ENCODE measurements at regions not wholly inside any gene's neighbourhood (a gene's known extent, or its start where the extent isn't known, plus 50 kb on each side); places are given as distances from the start of the nearest gene placed in this dataset.

DNA sequence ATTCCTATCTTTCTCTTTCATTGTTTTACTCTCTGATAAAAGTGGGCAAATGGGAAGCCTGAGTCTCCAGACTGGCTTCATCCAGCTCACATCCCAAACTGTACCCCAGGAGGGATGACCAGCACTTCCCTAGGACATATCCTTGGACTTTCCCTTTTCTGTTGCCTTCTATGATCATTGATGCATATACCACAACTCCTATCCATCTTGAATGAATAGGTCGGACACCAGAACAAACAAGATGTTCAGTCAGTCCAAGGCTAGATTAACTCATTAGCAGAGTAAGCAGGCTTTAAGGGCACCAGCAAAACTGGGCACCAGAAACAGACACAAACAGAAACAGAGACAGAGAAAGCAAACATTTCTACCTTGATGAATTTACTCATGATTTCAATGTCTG, 159.1 kb upstream of the RGMB start:
- in situ Hi-C loops (cut with HindIII; ENCODE audit: low pct_unique_long_range_greater_than_20kb, low sequenced_read_pairs), result no loop called here
- DNase-seq (ENCODE audit: low read depth), result no peak

DNA sequence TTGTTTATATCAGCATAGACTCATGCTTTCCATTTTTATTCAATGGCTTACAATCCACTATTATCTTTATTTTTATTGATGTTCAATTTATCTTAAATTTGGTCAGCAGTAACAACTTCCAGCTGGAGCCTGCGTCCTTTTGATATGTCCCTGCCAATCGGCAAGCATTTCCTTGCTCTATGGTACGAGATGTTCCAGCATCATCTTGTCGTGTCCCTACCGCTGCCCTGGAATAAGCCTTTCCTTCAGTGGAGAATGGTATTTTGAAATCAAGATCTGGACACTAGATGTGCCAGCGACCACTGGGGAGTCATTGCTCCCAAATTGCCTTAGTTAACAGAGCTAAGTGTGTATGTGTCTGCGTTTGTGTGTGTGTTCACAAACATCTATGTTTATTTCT, 151.6 kb upstream of the RGMB start:
- DNase-seq (ENCODE audit: low read depth), result no peak
- in situ Hi-C loops (cut with HindIII; ENCODE audit: low pct_unique_long_range_greater_than_20kb, low sequenced_read_pairs), result no loop called here

DNA sequence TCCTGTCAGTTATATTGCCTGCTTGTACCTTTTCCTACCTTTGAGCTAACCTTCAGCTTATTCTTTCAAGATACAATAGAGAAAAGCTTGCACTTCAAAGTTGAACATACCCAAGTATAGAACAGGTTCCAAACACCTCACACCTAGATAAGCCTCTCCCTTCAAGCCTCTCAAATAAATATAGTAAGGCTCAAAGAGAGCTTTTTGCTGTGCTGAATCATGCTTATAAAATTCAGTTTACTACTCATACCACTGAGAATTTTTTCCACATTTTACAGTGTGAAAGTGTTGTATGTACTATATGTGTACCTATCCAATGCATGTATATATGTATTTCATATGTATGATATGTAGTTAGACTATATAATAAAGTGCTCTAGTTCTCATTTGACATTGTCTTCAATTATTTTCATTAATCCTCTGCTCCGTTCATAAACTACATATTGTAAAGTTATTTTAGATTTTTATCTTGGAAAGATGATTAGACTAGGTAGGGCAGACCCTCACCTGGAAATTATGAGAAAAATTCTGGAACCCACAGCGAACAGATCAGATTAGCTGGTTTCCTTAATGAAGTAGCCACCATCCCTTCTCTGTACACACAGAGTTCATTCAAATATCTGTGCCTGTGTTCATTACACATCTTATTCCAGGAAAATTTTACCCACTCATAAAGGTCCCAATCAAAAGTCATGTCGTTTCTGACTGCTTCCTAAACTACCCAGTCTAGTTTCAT, 149.2 kb upstream of the RGMB start:
- in situ Hi-C loops (cut with HindIII; ENCODE audit: low pct_unique_long_range_greater_than_20kb, low sequenced_read_pairs), result no loop called here
- no peak for DNase-seq (ENCODE audit: low read depth)

DNA sequence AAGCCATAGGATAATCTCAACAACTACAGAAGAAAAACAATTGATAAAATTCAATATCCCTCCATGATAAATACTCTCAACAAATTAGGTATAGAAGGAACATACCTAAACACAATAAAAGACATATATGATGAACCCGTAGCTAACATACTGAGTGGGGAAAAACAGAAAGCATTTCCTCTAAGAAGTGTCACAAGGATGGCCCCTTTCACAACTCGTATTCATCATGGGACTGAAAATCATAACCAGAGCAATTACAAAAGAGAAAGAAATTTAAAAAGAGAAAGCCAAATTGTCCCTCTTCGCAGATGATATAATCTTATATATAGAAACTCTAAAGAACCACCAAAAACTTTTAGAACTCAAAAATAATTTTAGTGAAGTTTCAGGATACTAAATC, 146.3 kb upstream of the RGMB start:
- in situ Hi-C loops (cut with HindIII; ENCODE audit: low pct_unique_long_range_greater_than_20kb, low sequenced_read_pairs), result no loop called here
- DNase-seq (ENCODE audit: low read depth), result no peak

DNA sequence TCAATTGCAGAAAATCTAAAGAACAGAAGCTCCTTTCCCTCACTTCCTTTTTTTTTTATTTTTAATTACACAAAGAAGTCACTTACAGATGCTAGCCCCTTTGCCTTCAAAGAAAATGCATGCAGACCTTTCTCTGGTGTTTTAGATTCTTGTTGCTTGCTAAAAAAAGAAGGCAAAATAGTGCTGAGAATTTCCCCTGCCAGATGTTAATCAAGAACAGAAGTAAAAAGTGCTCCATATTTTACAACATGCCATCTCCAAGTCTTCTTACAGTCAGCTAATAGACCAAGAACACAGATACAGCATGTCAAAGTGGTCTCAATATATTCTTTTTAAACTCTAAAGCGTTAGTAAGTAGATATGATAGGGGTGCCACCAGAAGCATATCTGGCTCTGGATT, 142.8 kb upstream of the RGMB start:
- in situ Hi-C loops (cut with HindIII; ENCODE audit: low pct_unique_long_range_greater_than_20kb, low sequenced_read_pairs), result no loop called here
- no peak for DNase-seq (ENCODE audit: low read depth)

DNA sequence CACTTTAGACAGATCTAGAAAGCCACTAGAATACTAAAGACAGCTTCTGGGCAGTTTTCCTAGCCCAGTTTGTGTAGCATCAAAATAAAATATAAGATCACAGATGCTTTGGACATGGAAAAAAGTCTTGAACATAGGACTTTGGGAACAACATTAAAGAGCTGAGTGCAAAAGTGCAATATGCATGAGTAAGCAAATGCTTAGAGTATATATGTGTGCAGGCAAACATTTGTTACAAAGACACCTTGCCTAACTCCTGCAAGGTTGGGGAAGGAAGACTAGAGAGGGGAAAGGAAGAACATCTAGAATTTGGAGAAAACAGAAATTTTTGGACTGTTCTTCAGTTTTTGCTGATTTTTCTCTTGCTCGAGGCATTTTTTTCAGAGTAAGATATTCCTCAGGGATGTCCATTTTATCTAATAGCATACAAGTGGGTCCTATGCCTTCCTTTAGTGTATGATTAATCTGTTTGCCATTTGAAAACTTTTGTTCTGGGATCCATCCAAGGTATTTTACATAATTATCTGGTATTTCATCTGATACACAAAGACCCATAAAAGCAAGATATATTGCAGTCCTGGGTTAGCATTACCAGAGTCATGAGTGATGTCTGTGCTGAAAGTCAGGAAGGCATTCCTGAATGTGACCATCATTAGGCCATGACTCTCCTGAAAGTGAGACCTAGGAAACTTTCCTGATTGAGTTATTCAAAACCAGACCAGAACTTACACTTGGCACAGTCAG, 142.0 kb upstream of the RGMB start:
- in situ Hi-C loops (cut with HindIII; ENCODE audit: low pct_unique_long_range_greater_than_20kb, low sequenced_read_pairs), result no loop called here
- DNase-seq (ENCODE audit: low read depth), result peak; percentile 55

DNA sequence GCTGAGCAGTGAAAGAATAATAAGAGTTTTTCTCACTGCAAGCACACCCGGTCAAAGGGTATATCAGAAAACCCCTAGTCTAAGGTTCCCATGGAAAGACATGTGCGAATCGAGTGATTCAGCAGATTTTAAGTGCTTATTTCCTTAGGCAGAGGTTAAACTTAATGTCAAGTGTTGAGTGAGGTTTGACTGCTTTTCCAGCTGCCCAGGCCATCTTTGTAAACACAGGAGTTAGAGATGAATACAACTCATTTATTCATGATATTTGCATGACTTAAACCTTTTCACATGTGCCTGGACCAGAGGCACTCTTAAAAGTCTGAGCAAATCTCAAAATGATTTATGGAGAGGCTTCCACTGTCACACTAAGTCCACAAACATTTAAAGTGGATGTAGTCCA, 137.8 kb upstream of the RGMB start:
- in situ Hi-C loops (cut with HindIII; ENCODE audit: low pct_unique_long_range_greater_than_20kb, low sequenced_read_pairs), result no loop called here
- peak; percentile 57 for DNase-seq (ENCODE audit: low read depth)

DNA sequence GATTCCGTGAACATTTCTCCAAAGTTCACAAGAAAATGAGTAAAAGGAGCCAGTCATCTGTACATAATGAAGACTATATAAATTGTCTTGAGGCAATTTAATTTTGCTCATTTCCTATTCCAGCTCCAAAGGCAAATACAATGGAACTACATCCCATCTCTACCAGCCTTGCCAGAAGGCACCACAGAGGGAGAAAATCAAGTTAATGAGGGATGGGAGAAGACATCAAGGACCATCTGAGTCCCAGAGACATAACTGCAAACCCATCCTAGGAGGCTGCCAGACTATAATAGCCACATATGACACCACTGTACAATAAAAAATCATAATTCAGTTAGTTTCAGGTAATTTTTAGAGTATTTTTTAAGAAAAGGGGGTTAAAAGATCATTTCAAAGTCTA, 136.3 kb upstream of the RGMB start:
- DNase-seq (ENCODE audit: low read depth), result no peak
- in situ Hi-C loops (cut with HindIII; ENCODE audit: low pct_unique_long_range_greater_than_20kb, low sequenced_read_pairs), result no loop called here

DNA sequence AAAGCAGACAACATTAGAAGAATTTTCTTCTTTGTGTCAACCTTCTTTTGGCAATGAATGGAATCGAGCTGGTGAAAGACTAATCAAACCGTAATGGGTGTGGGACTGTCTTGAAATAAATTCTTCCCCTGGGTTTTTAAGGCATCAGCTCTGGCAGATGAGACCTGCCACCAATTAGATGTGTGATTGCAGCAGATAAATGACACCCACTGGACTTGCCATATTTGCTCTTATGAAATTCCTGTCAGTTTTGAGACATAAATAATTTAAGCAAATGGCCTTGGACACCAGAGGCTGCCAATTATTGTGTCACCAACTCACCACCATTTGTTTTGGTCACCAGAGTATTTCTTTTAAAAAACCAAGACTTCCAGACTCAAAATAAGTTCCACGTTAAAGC, 135.9 kb upstream of the RGMB start:
- no peak for DNase-seq (ENCODE audit: low read depth)
- in situ Hi-C loops (cut with HindIII; ENCODE audit: low pct_unique_long_range_greater_than_20kb, low sequenced_read_pairs), result no loop called here

DNA sequence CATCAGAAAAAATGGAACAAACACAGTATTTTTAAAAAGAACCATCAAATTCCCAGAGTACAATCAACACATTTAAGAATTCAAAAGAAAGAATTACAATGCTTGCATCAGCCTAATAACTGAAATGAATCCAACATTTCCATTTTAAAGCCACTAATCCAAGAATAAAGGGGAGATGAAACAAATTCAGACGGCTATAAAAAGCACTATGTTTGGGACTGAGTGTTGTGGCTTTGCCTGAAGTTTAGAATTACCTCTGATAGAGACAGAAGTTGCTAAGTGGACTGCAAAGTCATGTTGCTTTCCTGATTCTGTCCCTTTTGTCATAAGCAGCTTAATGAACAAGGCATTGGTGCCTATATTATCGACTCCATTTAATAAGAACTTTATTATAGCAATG, 135.4 kb upstream of the RGMB start:
- DNase-seq (ENCODE audit: low read depth), result no peak
- in situ Hi-C loops (cut with HindIII; ENCODE audit: low pct_unique_long_range_greater_than_20kb, low sequenced_read_pairs), result no loop called here

DNA sequence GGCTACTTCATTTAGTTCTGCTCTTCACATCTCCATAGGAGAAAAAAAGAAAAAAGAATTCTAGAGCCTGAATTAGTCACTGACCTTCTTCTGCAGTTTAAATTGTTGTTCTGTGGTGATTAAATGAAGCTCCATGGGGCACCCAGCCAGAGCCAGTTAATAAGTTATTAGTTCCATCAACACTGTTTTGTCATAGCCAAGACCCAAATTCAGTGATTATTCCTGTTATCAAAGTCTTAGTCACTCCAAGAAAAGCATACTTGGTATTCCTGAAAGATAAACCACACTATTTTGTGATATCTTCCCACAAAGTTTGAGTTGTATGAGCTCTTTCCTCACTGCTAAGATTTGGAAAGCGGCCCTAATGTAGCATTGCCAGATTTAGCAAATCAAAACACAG, 134.8 kb upstream of the RGMB start:
- DNase-seq (ENCODE audit: low read depth), result peak; percentile 76
- in situ Hi-C loops (cut with HindIII; ENCODE audit: low pct_unique_long_range_greater_than_20kb, low sequenced_read_pairs), result no loop called here

DNA sequence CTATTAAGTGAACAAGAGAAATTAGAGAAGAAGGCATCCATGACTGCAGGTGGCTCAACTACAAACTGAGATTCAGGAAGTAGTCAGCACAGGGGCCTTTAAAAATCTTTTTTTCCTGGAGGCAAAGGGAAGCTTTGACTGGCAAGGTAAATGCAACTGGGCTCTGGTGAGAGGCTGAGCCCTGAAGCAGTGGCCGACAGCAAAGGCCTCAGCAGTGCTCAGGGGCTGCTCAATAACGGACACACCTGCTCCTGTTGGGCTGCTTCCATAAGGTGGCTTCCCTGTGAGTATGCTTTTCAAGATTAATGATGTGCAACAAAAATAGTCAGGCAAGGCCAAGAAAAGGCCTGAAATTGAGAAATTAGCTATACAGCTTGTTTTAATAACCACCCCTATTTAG, 134.2 kb upstream of the RGMB start:
- no peak for DNase-seq (ENCODE audit: low read depth)

DNA sequence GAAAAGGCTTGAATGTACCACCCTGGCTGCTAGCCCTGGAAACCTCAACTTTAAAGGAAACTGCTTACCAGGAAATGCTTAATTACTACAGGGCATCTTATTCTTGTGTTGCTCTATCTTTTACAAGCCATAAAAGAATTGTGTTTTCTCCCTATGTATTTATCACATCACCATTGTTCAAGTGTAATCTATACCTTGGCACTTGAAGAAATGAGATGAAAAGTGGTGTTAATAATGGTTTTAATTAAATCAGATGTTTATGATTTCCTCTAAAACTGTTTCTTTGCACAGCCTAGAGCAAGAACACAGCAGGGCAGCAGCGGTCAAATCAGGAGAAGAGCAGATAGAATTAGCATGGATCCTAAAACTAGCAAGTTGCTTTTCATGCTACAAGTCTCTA, 131.8 kb upstream of the RGMB start:
- no peak for DNase-seq (ENCODE audit: low read depth)

More for the DNA sequence above, 134.2 kb upstream of the RGMB start:
- in situ Hi-C loops (cut with HindIII; ENCODE audit: low pct_unique_long_range_greater_than_20kb, low sequenced_read_pairs), result no loop called here

DNA sequence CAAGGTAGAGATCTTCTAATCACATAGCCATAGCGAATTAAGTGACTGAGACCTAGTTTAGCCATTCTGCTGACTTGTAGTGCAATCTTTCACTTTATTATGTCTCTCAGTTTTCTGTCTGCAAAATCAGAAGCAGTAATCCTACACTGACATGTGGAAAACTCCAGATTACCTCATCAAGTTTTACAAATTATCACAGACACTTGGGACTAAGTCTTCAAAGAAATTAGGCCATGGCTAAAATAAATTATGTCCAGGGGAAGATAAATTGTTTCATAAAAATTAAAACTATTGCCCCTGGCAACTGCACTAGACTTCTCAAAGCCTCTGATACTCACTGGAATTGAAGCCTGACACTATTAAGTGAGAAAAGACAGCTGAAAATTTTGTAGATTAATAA, 129.9 kb upstream of the RGMB start:
- DNase-seq (ENCODE audit: low read depth), result no peak
- in situ Hi-C loops (cut with HindIII; ENCODE audit: low pct_unique_long_range_greater_than_20kb, low sequenced_read_pairs), result no loop called here

More for the DNA sequence above, 131.8 kb upstream of the RGMB start:
- in situ Hi-C loops (cut with HindIII; ENCODE audit: low pct_unique_long_range_greater_than_20kb, low sequenced_read_pairs), result no loop called here

DNA sequence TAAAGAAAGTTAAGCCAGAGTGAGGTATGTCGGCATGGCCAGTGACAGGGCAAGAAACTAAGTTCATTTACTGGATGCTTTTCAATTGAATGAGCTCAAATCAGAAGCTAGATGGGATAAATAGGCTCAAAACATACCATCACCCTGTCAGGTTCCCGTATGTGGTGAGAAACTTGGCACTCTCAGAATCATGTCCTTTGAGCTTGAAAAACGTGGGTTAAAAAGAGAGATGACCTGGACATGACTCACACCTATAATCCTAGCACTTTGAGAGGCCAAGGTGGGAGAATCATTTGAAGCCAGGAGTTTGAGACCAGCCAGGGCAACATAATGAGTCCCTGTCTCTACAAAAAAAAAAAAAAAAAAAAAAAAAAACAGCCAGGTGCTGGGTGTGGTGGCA, 121.7 kb upstream of the RGMB start:
- in situ Hi-C loops (cut with HindIII; ENCODE audit: low pct_unique_long_range_greater_than_20kb, low sequenced_read_pairs), result no loop called here
- no peak for DNase-seq (ENCODE audit: low read depth)

DNA sequence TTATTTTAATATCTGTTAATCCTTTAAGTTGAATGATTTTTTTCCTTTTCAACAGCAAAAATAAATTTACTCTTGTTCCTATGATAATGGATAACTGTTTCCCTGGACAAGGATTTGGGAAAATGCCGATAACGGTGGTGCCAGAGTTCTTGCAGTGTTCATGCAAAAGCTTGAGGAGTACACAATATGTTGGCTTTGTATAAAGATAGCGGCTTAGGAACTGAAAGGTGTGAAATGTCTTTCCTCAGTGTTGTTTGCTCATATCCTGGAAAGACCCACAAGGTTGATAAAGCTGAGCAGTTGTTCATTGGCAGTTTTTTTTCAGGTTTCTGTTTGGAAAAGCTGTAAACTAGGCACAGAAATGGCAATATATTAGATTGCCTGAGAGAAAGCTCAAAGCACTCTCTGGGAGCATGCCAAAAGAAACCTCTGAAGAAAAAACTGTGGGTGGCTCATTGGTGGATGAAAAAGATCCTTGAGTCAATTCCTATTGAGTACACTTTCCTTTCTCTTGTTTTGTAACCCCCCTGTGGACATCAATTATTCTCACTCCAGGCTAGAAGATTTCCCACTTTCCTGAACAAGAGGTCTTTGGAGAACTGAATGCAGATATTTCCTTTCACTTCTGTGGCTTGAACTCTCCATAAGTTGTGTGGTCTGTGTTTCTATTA, 117.2 kb upstream of the RGMB start:
- DNase-seq (ENCODE audit: low read depth), result no peak
- in situ Hi-C loops (cut with HindIII; ENCODE audit: low pct_unique_long_range_greater_than_20kb, low sequenced_read_pairs), result no loop called here

DNA sequence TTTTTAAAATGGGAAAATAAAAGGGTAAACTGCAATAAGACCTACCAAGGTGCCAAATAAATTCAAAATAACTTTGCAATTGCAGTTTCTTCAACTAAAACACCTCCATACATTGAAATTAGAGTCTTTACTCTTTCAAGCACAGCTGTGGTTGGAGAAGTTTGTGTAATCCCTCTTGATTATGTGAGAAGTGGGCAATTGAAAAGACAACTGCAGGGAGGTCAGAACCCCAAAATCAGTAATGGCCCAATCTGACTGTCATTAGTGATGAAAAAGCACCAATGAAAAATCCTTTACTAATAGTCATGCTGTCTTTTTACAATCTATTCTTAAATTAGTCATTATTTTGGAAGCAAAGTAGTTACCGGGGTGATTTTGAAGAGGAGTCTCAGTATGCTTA, 116.7 kb upstream of the RGMB start:
- no peak for DNase-seq (ENCODE audit: low read depth)
- in situ Hi-C loops (cut with HindIII; ENCODE audit: low pct_unique_long_range_greater_than_20kb, low sequenced_read_pairs), result no loop called here

DNA sequence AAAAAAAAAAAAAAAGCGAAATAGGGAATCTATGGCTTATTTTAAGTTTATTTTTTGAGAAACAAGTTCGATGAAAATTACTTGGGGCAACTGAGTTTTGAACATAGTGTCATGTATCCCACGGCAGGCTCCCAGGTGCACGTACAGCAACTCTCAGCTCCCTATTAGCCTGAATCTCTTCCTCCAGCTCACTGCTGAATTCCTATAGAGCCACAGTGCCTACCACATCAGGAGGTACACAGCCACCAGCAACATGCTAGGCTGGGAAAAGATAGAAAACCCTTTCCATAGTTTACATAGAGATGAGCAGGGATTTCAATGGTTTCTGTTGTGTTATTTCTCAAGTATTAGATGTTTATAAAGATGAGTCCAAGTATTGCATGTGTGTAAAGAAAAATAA, 115.9 kb upstream of the RGMB start:
- in situ Hi-C loops (cut with HindIII; ENCODE audit: low pct_unique_long_range_greater_than_20kb, low sequenced_read_pairs), result no loop called here
- no peak for DNase-seq (ENCODE audit: low read depth)

DNA sequence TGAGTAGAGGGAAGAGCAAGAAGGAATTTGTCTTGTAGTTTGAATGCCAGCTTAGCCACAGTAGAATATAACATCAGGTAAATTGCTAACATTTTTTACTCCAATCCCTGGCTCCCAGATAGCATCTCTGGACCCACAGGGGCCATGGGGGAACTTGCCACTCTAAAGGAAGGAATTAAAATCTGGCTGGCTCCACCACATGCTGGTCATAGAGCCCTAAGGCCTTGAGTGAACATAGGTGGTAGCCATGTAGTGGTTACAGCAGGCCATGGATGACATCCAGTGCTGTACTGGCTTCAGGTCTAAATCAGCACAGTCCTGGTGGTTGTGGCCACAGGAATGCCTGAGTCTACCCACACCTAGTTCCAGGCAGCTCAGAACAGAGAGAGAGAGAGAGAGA, 109.9 kb upstream of the RGMB start:
- DNase-seq (ENCODE audit: low read depth), result no peak
- in situ Hi-C loops (cut with HindIII; ENCODE audit: low pct_unique_long_range_greater_than_20kb, low sequenced_read_pairs), result no loop called here

DNA sequence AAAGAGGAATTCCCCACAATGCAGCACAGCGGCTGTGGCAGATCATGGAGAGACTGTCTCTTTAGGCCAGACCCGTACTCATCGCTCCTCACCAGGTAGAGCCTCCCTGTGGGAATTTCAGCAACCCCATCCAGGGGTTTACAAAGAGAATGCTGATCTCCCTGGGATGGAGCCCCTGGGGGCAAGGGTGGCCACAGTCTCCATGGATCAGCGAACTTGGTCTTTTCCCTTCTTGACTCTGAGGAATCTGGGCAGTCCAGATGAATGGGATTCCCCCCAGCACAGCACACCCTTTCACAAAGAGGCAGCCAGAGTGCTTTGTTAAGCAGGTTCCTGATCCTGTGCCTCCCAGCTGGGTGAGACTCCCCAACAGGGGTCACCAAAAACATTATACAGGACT, 108.7 kb upstream of the RGMB start:
- no peak for DNase-seq (ENCODE audit: low read depth)
- in situ Hi-C loops (cut with HindIII; ENCODE audit: low pct_unique_long_range_greater_than_20kb, low sequenced_read_pairs), result no loop called here

Measured in Caki2 (cell line).